Mesenchymal stem cell (in vitro differentiated cells and primary cell): ENCODE measurements at regions not wholly inside any gene's neighbourhood (a gene's known extent, or its start where the extent isn't known, plus 50 kb on each side); places are given as distances from the start of the nearest gene placed in this dataset.

Source experiments
- DNase-seq: peaks from one replicate; pipeline ENCODE4 v3.0.0-alpha.2; 2013
- H2AFZ ChIP-seq: one replicate; pipeline ENCODE4 v1.6.1; 2013; ENCODE audit warnings: low read depth, mild to moderate bottlenecking, control low read depth, inconsistent platforms, low read length, moderate library complexity
- H2AK5ac ChIP-seq: 2 replicates; pipeline ENCODE4 v1.6.1; 2013; ENCODE audit warnings: low read length, moderate library complexity, mild to moderate bottlenecking, inconsistent platforms; ENCODE audit not compliant: severe bottlenecking
- H2BK120ac ChIP-seq: one replicate; pipeline ENCODE4 v1.6.1; 2013; ENCODE audit warnings: low read depth, mild to moderate bottlenecking, inconsistent platforms, low read length, moderate library complexity
- H2BK12ac ChIP-seq, 2 experiments: one replicate each; pipeline ENCODE4 v1.6.1; 2013; ENCODE audit warnings: inconsistent platforms in 2 of 2, low read length in 2 of 2, mild to moderate bottlenecking in 2 of 2, moderate library complexity in 2 of 2, control low read depth in 1 of 2
- H2BK15ac ChIP-seq: one replicate; pipeline ENCODE4 v1.6.1; 2013; ENCODE audit warnings: mild to moderate bottlenecking, low read depth, inconsistent platforms; ENCODE audit not compliant: poor library complexity, severe bottlenecking
- H2BK5ac ChIP-seq: 2 replicates; pipeline ENCODE4 v1.6.1; 2013; ENCODE audit warnings: low read depth, mild to moderate bottlenecking, low read length, control low read depth, inconsistent platforms; ENCODE audit not compliant: poor library complexity, severe bottlenecking
- H3K14ac ChIP-seq, 2 experiments: one replicate each; pipeline ENCODE4 v1.6.1; 2013; ENCODE audit warnings: inconsistent platforms in 2 of 2, low read length in 2 of 2, control low read depth in 1 of 2, mild to moderate bottlenecking in 1 of 2, moderate library complexity in 1 of 2
- H3K18ac ChIP-seq, 2 experiments: one replicate each; pipeline ENCODE4 v1.6.1; 2013; ENCODE audit warnings: inconsistent platforms in 2 of 2, low read length in 2 of 2, control low read depth in 1 of 2, low read depth in 1 of 2, mild to moderate bottlenecking in 1 of 2
- H3K23ac ChIP-seq, 2 experiments: one replicate each; pipeline ENCODE4 v1.6.1; 2013; ENCODE audit warnings: inconsistent platforms in 2 of 2, low read length in 2 of 2, mild to moderate bottlenecking in 2 of 2, moderate library complexity in 2 of 2, control low read depth in 1 of 2
- H3K27ac ChIP-seq: 2 replicates; pipeline ENCODE4 v1.5.1; 2013; ENCODE audit warnings: mild to moderate bottlenecking, moderate library complexity, low read length, control low read depth, inconsistent platforms; ENCODE audit not compliant: poor library complexity, severe bottlenecking
- H3K27me3 ChIP-seq, 2 experiments: 2 replicates each; pipeline versions ENCODE4 v1.6.1 to v1.7.0; 2013; ENCODE audit warnings: low read length in 2 of 2, mild to moderate bottlenecking in 2 of 2, moderate library complexity in 2 of 2, control low read depth in 1 of 2, inconsistent platforms in 1 of 2; ENCODE audit not compliant: control insufficient read depth in 1 of 2, insufficient read depth in 1 of 2
- H3K36me3 ChIP-seq, 2 experiments: 2 replicates each; pipeline versions ENCODE4 v1.6.1 to v1.7.0; 2013; ENCODE audit warnings: low read length in 2 of 2, control low read depth in 1 of 2, inconsistent platforms in 1 of 2, low read depth in 1 of 2, mild to moderate bottlenecking in 1 of 2; ENCODE audit not compliant: insufficient read depth in 2 of 2, control insufficient read depth in 1 of 2
- H3K4ac ChIP-seq, 2 experiments: one replicate each; pipeline ENCODE4 v1.6.1; 2013; ENCODE audit warnings: inconsistent platforms in 2 of 2, low read length in 2 of 2, mild to moderate bottlenecking in 2 of 2, moderate library complexity in 2 of 2, control low read depth in 1 of 2, low read depth in 1 of 2
- H3K4me1 ChIP-seq: 2 replicates; pipeline ENCODE4 v1.6.1; 2013; ENCODE audit warnings: low read depth, low read length, control low read depth; ENCODE audit not compliant: control insufficient read depth, insufficient read depth
- H3K4me2 ChIP-seq: 2 replicates; pipeline ENCODE4 v1.6.1; 2013; ENCODE audit warnings: low read length, mild to moderate bottlenecking, inconsistent platforms; ENCODE audit not compliant: poor library complexity, severe bottlenecking
- H3K4me3 ChIP-seq, 2 experiments: 2 replicates each; pipeline versions ENCODE4 v1.5.1 to v1.7.0; 2013; ENCODE audit warnings: low read length in 2 of 2, mild to moderate bottlenecking in 2 of 2, control low read depth in 1 of 2, low read depth in 1 of 2; ENCODE audit not compliant: insufficient read depth in 1 of 2
- H3K79me1 ChIP-seq: replicated peaks from 2 replicates; pipeline ENCODE4 v1.6.1; 2013; ENCODE audit warnings: mild to moderate bottlenecking, control low read depth, low read length, inconsistent platforms; ENCODE audit not compliant: poor library complexity, severe bottlenecking
- H3K9ac ChIP-seq: 2 replicates; pipeline ENCODE4 v1.7.0; 2013; ENCODE audit warnings: mild to moderate bottlenecking, low read length, moderate library complexity
- H3K9me3 ChIP-seq: 2 replicates; pipeline ENCODE4 v1.7.0; 2013; ENCODE audit warnings: mild to moderate bottlenecking, low read length; ENCODE audit not compliant: control insufficient read depth
- H4K8ac ChIP-seq: one replicate; pipeline ENCODE4 v1.6.1; 2013; ENCODE audit warnings: inconsistent platforms, mild to moderate bottlenecking, low read length, moderate library complexity
- H4K91ac ChIP-seq: one replicate; pipeline ENCODE4 v1.6.1; 2013; ENCODE audit warnings: mild to moderate bottlenecking, low read length, inconsistent platforms
- WGBS: methylation state at CpG from one replicate; pipeline ENCODE4 v1.1.7; 2013; ENCODE audit warnings: mixed read lengths; 5-methylcytosine and 5-hydroxymethylcytosine counted together

DNA sequence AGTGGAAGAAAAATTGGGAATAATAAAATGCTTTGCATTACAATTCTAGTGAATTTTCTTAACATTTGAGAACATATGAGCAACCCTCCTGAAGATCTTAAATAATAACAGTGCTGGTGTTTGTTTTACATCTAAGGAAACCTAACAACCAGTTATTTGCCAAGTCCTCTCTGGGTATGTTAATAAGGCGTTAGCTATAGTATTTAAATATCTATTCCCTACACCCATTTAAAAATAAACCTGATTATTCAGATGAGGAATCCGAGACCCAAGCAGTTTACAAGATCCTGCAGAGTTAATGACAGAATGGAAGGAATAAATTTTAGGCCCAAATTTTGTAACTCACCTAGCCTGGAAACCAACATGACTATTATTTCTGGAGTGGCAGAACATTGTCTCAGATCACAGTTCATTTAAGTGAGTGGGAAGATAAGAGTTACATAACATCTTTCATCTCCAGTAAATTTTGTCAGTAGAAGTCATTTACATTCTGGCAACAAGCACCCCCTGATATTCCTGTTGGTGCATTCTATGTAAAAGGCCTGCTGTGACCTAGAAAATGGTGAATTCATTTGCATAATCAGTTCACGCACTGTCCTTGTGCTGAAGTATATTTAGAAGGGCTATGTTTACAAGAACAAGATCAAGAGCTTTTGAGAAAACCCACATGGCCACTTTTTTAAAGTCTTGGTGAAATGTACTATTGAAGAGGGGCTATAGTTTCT lies 148.2 kb downstream of the COX7C start:
- Histone ChIP-seq H2BK5ac (no peak overlapping the region), H2BK15ac (no peak overlapping the region), H3K27ac (no peak overlapping the region), H2AK5ac (no peak overlapping the region), H3K18ac (no peak overlapping the region), H3K27me3 (no peaks in the 10 kb centered on the region), H3K36me3 (no peaks in the 10 kb centered on the region), H4K8ac (no peak overlapping the region), H3K79me1 (no peaks in the 10 kb centered on the region), H3K23ac (no peak overlapping the region), H3K4me2 (no peak overlapping the region), H3K14ac (no peak overlapping the region), H3K4me3 (no peak overlapping the region), H3K9ac (no peak overlapping the region), H3K9me3 (peaks cover 9% of the 10 kb centered on the region), H3K4me1 (no peaks in the 10 kb centered on the region), H2AFZ (no peak overlapping the region), H2BK12ac (no peak overlapping the region), H2BK120ac (no peak overlapping the region), H4K91ac (no peak overlapping the region), H3K4ac (no peak overlapping the region)
- no peak for DNase-seq
- WGBS, result 78% methylated on average over 2 of the region's 3 CpGs

DNA sequence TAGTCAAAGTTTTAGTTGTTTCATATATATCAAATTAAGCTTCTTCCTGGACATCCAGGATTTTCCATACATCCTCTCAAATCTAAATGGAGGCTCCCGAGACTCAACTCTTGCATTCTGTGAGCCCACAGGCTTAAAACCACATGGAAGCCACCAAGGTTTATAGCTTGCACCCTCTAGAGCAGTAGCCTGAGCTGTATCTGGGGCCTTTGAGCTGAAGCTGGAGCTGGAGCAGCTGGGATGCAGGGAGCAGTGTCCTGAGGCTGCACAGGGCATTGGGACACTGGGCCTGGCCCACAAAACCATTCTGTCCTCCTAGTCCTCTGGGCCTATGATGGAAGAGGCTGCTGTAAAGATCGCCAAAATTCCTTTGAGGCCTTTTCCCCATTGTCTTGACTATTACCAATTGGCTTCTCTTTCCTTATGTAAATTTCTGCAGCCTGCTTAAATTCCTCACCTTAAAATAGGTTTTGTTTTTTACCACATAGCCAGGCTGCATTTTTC lies 151.0 kb downstream of the COX7C start:
- no peak overlapping the region for H3K23ac ChIP-seq
- H3K79me1 ChIP-seq, result no peaks in the 10 kb centered on the region
- H3K4me2 ChIP-seq, result no peak overlapping the region
- H3K36me3 ChIP-seq, result no peaks in the 10 kb centered on the region
- H3K9me3 ChIP-seq, result peaks cover 9% of the 10 kb centered on the region
- H4K91ac ChIP-seq, result peak overlapping the region; percentile 50
- H3K4me3 ChIP-seq, result no peak overlapping the region
- H3K4me1 ChIP-seq, result no peaks in the 10 kb centered on the region
- no peak overlapping the region for H3K27ac ChIP-seq
- H3K4ac ChIP-seq, result no peak overlapping the region
- H2AFZ ChIP-seq, result no peak overlapping the region
- H2BK12ac ChIP-seq, result no peak overlapping the region
- no peak overlapping the region for H3K18ac ChIP-seq
- H2BK15ac ChIP-seq, result no peak overlapping the region
- no peak overlapping the region for H2BK5ac ChIP-seq
- no peak overlapping the region for H3K9ac ChIP-seq
- WGBS, result 87% methylated on average over 2 of the region's 2 CpGs
- no peak overlapping the region for H2AK5ac ChIP-seq
- H4K8ac ChIP-seq, result no peak overlapping the region
- H2BK120ac ChIP-seq, result no peak overlapping the region
- no peaks in the 10 kb centered on the region for H3K27me3 ChIP-seq
- no peak for DNase-seq
- no peak overlapping the region for H3K14ac ChIP-seq

DNA sequence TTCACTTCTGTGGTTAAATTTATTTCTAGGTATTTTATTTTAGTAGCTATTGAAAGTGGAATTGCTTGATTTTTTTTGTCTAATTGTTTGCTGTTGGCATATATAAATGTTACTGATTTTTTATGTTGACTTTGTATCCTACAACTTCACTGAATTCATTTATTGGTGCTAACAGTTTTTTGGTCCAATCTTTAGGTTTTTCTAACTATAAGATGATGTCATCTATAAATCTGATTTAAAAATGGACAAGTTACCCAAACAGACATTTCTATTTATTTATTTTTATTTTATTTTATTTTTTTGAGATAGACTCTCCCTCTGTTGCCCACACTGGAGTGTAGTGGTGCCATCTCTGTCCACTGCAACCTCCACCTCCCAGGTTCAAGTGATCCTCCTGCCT lies 162.3 kb downstream of the COX7C start:
- Histone ChIP-seq H3K4me3 (no peak overlapping the region), H3K27ac (no peak overlapping the region), H2AFZ (no peak overlapping the region), H2BK5ac (no peak overlapping the region), H2AK5ac (no peak overlapping the region), H3K4me1 (no peaks in the 10 kb centered on the region), H4K91ac (no peak overlapping the region), H4K8ac (no peak overlapping the region), H3K36me3 (no peaks in the 10 kb centered on the region), H3K79me1 (no peaks in the 10 kb centered on the region), H2BK12ac (no peak overlapping the region), H3K9me3 (peaks cover 3% of the 10 kb centered on the region), H3K4ac (no peak overlapping the region), H2BK120ac (no peak overlapping the region), H2BK15ac (no peak overlapping the region), H3K18ac (no peak overlapping the region), H3K23ac (no peak overlapping the region), H3K4me2 (no peak overlapping the region), H3K9ac (no peak overlapping the region), H3K14ac (no peak overlapping the region), H3K27me3 (no peaks in the 10 kb centered on the region)
- no peak for DNase-seq

- no peak overlapping the region for H2AFZ ChIP-seq
- WGBS, result 38% methylated on average over 1 of the region's 2 CpGs
- no peak overlapping the region for H3K9ac ChIP-seq
- no peak overlapping the region for H2AK5ac ChIP-seq
- H3K4me1 ChIP-seq, result no peaks in the 10 kb centered on the region
- H3K4me2 ChIP-seq, result no peak overlapping the region
- no peak overlapping the region for H2BK120ac ChIP-seq
- H2BK15ac ChIP-seq, result no peak overlapping the region
- H3K18ac ChIP-seq, result no peak overlapping the region
- no peak overlapping the region for H3K27ac ChIP-seq
- no peak overlapping the region for H3K4ac ChIP-seq
- no peak overlapping the region for H3K23ac ChIP-seq
- no peaks in the 10 kb centered on the region for H3K36me3 ChIP-seq
- H3K9me3 ChIP-seq, result no peaks in the 10 kb centered on the region
- H2BK12ac ChIP-seq, result no peak overlapping the region
- H4K91ac ChIP-seq, result no peak overlapping the region
- no peak overlapping the region for H3K4me3 ChIP-seq
- no peaks in the 10 kb centered on the region for H3K79me1 ChIP-seq
- no peak overlapping the region for H3K14ac ChIP-seq
- no peak overlapping the region for H4K8ac ChIP-seq
- no peak overlapping the region for H2BK5ac ChIP-seq
- no peak for DNase-seq
- H3K27me3 ChIP-seq, result no peaks in the 10 kb centered on the region
These were observed 169.2 kb downstream of the COX7C start for GRCh38 chr5:86786955-86787354.
